Activated CD8-positive, alpha-beta memory T cell treated with anti-CD3 and anti-CD28 coated beads for 36 hours (primary cell): ENCODE measurements at regions not wholly inside any gene's neighbourhood (a gene's known extent, or its start where the extent isn't known, plus 50 kb on each side); places are given as distances from the start of the nearest gene placed in this dataset.

Experiments used
- CTCF ChIA-PET: fragments of 350-600 bp; sonication (Branson Sonifier 250); formaldehyde crosslinking; loops from one replicate; lab custom pipeline; 2021; ENCODE audit warnings: antibody characterized with exemption; lab: Charles Lee
- POLR2A ChIA-PET: fragments of 350-600 bp; sonication (Branson Sonifier 250); formaldehyde crosslinking; loops from one replicate; lab custom pipeline; 2021; ENCODE audit warnings: antibody characterized with exemption; lab: Charles Lee

- POLR2A ChIA-PET = no interaction called here
- CTCF ChIA-PET = no interaction called here
Observed at GRCh38 chr4:173585876-173586572, 56.0 kb upstream of the HAND2 start.

GRCh38 chr4:173584506-173584905 lies 54.5 kb upstream of the HAND2 start:
- ChIA-PET POLR2A (no interaction called here), CTCF (no interaction called here)
